Suppressor macrophage (primary cell): ENCODE measurements at regions not wholly inside any gene's neighbourhood (a gene's known extent, or its start where the extent isn't known, plus 50 kb on each side); places are given as distances from the start of the nearest gene placed in this dataset.

Experiments
- DNase-seq, 4 experiments: peaks; one replicate each; pipeline ENCODE4 v3.0.0-alpha.2; 2020 to 2022

DNA sequence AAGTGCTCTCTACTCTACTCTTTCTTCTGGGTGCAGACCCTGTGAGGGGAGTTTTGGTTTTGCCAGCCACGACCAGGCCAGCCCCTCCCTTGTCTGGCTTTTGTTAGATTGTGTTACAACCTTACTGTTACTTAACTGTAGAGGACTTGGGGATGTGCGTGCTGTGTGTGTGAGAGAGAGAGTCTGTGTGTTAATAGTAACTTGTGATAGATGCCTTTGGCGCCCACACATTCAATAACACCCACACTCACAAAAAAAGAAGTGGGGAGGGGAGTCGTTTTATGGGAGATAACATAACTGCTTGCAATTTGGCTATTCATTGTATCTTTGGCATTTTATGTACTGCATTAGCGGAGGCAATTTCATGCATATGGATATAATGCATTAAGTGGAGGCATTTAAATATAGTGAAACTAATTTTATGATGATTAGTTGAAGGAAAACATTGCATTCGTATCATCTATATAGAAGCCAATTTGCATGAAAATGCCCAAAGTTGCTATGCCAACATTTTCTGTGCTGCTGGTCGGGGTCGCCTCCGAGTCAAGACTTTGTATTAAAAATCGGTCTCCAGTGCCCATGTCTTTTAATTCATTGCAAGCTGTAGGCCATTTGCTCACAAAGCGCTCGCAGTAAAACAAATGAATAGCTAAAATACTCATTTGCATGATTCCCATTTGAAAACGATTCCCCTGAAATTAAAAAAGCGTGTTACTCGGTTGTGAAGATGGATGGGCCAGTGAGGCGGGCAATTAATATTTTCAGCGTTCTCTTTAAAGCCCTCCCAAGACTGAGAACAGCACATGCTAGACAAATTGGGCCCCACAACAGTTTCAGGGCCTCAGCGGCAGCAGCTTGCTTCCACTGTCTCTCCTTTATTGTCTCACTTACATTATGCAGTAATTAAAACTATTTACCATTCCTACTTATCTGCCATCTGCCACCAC is 158.5 kb upstream of the SMAD3 start:
- DNase-seq, result no peak

DNA sequence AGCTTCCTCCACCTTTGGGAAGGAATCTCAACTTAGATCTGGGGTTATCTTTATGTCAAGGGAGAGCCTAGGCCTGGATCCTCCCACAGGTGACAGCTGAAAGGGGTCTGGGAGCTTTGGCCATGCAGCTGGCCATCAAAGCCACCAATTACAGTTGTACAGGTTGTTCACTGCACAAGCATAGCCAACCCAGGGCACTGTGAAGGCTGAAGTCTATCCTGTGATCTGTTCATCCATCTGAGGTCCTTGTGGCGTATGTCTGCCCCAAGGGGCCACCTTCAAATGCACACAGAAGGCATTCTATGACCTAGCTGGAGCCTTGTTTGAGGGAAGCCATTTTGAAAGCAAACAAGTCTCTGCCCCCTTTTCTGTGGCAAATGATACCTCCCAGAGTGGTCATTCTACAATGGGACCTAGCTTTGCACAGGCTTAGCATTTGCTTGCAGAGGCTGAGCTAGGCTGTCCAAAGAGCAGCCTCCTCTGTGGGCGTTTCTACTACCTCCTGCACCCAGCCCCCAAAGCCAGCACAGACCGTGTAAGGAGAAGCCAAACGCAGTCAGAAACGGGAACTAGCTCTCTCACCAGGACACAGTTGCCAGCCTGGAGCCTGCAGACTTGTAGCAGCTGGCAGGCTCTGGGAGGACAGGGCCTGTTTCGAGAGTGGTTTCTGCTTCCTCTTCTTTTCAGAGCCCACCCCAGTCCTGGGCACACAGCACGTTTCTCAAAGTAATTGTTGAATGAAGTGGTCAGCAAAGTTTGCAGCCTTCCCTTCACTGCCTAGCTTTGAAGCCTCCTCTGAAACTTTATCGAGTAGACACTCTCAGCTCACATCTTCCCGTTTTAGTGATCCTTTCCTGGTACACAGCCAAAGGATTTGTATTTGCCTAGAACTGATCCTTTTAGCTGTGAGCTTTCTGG is 157.3 kb upstream of the SMAD3 start:
- DNase-seq, result peak; percentile 91 to 97 (median 95)

DNA sequence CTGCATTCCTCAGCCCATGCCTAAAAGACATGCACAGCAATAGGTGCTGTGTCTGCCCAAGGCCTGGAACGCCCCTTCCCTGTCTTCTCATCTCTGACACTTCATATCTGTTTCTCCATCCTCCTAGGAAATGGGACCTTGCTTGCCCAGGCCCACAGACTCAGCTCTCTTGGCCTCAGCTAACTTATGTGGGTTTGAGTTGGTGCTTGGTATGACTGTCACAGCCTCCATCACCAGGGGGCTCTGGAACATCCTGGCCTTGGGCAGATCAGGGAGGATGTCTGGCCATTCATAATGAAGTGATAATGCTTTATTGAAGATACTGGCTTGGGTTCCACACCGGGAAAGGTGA is 156.7 kb upstream of the SMAD3 start:
- no peak for DNase-seq

DNA sequence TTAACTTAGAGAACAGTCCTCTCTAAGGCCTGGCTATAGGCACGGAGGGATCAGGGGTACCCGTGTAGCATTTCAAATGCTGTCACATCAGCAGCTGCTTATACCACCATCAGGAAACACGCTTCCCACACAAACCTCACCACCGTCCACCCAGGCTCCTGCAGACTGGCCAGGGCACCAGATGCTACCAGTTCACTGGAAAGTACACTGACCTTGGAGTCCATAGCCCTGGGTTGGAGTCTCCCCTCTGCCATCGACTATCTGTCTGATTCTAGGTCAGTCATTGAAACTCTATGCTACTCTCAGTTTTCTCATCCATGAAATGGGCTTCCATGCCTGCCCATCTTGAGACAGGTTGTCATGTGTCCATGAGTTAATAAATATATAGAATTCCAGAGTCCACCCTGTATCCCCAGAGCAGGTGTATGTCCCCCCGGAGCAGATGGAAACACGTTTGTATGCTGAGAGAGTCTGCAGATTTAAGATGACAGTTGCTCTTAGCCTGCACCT is 156.0 kb upstream of the SMAD3 start:
- peak in 1 of 4 experiments; percentile 22 for DNase-seq

DNA sequence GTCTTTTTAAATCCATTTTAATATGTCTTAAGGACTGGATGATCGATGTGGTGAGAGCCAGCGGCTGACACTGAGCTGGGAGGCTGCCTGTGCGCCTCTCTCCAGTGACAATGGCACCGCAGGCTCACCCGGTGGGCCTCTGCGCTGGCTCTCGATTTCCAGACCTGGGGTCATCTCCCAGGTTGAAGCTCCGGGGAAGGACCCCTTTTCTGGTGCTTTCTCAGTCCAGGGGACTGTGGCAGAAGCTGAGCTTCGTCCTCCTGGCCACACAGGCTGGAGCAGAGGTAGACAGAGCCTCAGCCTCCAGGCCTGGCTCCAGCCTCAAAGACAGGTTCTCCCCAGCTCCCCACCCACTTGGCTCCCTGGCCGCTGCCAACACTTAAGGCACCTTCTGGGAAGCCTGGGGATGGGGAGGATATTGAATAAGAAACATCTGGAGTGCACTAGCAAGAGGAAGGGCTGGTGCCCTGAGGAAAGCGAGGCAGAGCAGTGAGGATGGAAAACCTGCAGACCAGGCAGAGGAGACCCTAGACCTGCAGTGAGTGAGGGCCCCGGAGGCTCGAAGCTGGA is 154.2 kb upstream of the SMAD3 start:
- DNase-seq, result no peak

DNA sequence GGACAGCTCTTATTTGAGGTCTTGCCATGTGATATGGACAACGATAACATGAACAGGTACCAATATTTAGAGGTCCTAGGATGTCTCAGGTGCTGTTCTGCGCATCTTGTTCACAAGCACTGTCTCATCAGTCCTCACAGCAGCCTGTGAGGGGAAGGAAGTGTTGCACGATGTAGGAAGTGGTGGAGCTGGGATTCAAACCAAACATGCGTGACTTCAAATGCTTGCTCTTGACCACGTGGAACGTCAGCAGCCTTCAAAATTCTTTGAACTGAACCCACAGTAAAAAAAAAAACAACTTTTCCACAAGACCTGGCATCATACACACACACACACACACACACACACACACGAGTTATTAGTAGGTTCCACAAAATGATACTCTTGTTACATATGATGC is 153.4 kb upstream of the SMAD3 start:
- DNase-seq, result peak; percentile 75 to 89 (median 82)

DNA sequence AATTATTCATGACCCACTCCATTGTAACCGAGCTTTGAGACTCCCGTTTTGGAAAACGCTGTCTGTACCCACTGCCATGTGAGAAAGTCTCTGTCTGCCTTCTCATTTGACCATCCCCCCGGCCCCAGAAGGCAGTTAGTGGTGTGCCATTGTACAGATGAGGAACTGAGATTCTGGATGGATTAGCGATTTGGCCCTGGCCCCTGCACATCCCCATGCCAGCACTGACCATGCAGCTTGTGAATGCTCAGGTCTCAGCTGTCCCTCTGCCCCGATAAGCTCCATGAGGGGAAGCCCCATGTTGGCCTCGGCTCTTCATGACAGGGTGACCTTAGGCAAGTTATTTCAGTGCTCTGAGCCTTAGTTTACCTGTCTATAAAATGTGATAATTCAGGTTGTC is 153.0 kb upstream of the SMAD3 start:
- DNase-seq, result peak in 3 of 4 experiments; percentile 37 to 58 (median 53)

DNA sequence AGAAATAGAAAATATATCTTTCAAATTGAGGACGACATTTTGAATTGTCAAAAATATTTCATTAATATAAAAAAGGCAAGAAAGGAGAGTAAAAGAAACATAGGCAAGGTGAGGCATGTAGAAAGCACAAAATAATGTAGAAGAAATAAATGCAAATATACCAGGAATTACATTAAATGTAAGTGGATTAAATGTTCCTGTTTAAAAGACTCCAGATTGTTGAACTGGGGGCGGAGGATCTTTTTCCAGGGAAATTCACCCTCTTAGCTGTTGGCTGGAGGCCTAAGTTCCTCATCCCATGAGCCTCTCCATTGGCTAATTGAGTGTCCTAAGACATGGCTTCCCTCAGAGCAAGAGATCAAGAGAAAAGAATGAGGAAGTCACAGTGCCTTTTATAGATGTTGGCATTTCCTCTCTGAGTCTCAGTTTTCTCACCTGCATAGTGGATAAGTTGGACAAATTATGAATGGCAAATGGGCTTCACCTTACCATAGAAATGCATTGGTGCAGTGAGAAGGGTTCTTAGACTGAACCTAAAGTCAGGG is 147.4 kb upstream of the SMAD3 start:
- DNase-seq, result peak in 3 of 4 experiments; percentile 30 to 53 (median 48)

DNA sequence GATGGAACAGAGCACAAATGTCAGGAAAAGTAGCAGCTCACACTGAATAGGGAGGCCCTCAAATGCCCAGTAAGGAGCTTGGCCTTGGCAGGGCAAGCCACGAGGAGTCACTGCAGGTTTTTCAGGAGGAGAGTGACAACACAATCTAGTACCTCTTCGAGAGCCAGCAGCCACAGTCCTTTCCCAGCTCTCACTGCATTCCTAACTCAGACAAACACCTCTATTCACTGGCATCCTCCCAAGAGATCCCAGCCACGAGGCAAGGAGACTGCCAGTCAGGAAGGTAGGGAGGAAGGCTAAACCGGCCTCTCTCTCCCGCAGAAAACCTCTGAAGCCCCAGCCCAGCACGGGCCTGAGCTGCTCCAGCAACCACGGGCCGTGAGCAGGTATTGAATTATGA is 146.0 kb upstream of the SMAD3 start:
- no peak for DNase-seq

DNA sequence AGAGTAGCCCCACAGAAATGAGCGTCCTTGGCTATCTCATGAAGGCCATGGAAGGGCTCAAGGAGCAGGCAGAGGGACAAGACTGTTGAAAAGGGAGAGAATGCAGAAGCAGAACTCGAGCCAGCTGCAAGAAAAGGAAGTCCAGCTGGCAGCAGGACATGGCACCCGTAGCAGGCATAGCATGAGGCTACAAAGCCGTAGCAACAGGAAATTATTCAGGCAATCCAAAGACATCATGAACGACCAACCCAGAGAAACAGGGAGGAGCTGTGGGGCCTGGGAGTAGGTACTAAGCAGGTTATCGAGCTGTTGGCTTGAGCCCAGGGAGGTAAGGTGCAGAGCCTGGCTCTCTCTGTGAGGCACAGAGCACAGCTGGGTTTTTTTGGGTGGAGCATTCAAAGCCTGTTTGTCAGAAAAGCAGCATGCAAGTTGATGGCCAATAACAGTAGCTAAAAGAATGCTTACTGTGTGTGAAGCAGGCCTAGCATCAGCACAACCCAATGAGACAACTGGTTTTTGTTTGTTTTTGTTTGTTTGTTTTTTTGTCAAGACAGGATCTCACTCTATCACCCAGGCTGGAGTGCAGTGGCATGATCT is 144.0 kb upstream of the SMAD3 start:
- DNase-seq, result peak; percentile 78 to 87 (median 84)

DNA sequence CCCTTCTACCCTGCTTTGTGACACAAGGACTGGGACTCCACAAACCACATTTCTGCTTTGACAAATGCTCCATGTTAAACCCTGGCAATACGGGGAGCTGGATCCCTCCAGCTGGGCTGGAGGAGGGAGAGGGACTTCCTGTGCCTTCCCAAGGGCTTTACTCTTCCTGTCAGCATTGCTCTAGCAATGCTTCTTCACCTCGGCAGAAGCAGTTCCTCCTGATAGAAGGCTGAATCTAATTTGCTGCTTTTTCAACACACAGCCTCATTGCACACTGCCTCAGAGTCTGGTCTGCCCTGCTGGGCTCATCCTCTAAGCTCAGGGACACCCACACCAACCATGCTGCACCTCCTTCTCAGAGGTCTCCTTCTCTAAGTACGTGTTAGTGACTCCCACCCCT is 142.8 kb upstream of the SMAD3 start:
- DNase-seq, result no peak

DNA sequence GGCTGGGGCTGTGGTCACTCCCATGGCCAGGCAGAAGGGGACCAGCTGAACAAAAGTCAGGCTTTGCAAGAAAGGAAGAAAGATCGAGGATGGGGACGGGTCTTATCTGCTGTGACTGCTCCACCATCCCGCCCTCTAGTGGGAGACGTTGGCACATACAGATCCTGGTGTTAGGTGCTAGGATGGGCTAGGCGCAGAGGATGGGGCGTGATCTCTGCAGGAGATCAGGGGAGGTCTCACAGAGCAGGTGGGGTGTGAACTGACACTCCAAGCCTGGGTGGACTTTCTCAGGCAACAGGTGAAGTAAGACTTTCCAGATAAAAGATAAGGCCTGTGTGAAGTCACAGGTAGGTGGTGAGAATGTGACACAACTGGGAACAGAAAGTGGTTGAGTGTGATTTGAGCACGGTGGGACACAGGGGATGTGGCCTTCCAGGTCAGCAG is 141.9 kb upstream of the SMAD3 start:
- peak in 1 of 4 experiments; percentile 24 for DNase-seq

DNA sequence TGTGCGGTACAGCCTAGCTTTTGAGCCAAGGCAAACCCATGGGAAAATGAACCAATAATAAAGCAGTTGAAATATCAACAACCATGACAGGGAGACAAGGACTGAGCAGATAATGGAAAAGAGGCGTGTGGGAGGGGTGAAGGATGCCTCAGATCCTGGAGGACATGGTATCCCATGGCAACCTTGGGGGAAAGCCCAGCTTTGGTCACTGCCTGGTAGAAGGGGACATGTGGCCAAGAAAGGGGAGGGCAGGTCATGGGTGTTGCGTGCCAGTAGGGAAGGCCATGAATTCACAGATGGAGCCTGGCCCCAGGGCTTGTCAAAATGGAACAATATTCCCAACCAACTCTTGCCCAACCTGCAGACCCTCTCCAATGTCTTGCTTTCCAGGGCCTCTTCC is 140.5 kb upstream of the SMAD3 start:
- DNase-seq, result no peak

DNA sequence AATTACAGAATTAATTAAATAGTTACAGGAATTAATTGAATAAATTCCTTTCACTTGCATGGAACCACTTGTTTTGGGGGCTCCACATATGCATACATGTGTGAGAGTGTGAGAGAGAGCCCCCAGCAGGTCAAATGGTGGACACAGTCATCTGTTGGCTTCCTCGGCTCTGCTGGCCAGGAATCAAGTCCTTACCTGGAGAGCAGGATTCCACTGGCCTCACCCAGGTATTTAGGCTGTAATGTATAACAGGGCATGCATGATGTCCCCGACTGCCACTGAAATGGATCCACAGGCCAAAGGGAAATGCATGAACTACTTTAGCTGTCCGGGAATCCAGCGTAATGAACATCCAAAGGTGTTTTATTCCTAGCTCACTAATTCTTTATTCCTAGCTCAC is 139.7 kb upstream of the SMAD3 start:
- no peak for DNase-seq

DNA sequence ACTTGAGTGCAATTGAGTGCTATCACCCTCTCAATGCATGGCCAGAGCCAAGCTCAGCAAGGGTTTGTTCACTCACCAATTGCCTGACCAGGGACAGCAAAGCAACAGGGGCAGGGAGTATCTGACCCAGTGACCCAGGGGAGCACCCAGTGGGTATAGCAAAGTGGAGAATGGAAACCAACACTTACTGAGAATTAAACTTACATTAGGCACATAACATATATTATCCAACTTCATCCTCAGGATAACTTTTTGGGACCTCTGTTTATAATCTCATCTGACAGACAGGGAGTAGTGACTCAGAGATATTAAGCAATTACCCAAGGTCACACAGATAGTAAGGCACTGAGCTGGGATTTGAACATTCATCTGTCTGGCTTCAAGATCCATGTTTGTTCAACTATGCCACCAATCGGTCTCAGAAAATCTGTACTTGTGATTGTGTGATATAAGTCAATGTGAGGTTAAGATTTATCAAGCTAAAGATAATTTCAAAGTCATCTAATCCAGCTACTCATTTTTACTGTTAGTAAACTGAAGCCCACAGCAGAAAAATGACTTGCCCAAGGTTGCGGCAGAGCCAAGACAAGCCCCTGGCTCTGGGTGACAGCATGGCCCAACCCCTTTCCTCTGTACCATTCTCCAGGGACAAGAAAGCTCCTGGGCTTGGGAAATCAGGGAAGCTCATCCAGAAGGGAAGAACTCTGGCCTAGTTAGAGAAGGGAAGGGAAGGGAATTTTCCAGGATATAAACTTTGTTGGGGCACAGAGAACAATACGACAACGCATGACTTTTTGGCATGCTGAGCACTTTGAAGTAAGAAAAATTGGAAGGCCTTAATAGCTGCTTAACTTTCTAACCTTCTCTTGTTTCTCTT is 138.0 kb upstream of the SMAD3 start:
- no peak for DNase-seq

DNA sequence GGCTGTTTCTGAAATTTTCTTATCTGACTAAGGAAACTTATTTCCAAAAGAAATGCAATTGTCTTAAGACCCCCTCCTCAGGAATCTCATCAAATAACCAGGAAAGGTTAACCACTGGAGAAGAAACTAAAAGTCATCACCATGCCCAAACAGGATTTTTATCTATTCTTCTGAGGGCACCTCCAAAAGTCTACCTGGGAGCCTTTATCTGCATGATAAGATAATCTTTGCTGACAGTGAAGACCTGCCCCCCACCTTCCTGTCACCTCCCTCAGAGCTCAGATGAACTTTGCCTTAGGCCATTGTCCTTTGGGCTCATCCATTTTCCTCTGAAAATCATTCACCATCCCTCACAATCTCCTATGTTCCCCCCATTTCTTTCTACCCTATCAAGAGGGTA is 137.3 kb upstream of the SMAD3 start:
- DNase-seq, result no peak

DNA sequence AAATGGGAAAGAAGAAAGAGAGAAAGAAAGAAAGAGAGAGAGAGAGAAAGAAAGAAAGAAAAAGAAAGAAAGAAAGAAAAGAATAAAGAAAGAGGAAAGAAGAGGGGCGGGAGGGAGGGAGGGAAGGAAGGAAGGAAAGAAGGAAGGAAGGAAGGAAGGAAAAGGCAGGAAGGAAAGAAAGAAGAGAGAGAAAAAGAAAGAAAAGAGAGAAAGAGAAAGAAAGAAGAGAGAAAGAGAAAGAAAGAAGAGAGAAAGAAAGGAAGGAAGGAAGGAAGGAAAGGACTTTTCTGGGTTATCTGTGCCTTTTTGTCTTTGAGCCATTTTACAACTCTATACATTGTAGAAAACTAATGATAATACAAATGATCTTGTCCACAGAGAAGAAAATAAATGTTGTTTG is 136.6 kb upstream of the SMAD3 start:
- no peak for DNase-seq

DNA sequence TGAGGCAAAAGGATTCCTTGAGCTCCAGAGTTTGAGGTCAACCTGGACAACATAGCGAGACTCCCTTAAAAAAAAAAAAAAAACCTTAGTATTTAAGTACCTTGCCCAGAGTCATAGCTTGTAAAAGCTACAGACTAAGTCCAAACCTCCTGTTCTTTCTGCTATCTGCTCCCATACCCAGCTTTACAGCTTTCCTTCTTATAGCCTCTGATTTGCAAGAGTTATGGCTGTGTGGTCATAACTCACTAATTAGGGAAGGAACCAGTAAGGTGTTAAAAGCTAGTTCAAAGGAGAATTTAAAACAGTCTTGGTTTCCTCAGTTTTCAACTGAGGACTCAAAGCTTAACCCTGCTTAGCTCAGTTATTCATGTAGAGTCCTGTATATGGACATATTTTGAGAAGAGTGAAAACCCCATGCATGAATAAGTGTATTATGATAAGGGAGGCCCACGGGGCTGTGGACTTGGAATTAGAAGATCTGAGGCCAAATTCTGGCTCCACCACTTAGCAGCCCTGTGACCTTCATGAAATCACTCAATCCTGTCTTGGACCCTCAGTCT is 135.5 kb upstream of the SMAD3 start:
- no peak for DNase-seq

DNA sequence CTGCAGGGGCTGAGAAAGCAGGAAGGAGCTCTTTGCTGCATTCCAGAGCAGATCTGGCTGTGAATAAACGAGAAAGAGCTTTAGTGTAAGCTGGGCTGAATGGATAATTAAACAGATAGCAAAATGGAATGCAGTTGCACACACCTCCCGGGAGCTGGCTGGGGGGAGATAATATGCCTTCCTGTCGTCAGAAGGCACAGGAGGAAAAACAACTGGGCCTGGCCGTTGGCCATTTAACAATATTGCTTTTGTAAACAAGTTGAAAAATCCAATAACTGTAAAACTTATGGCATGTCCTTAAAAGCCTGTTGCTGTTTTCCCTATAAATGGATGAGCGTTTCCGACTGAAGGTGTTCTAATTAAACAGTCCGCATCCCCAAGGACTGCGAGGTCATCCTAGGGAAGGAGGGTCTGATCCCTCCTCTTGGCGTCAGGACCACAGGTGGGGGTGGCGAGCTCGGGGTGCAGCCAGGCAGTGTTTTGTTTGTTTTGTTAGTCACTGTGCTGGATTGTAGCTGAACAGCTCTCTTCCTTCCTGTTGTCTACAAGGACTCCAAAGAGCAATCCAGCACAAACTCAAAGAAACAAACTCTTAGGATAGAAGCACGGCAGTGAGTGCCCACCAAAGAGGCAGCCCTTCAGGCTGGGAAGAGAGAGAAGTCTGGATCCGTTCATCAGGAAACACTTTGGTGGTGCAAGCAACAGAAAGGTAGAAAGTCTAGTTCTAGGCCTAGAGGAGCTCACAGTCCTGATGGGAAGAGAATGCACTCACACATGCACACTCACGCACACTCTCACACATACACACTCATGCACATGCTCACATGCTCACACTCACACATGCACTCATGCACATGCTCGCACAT is 133.4 kb upstream of the SMAD3 start:
- no peak for DNase-seq

DNA sequence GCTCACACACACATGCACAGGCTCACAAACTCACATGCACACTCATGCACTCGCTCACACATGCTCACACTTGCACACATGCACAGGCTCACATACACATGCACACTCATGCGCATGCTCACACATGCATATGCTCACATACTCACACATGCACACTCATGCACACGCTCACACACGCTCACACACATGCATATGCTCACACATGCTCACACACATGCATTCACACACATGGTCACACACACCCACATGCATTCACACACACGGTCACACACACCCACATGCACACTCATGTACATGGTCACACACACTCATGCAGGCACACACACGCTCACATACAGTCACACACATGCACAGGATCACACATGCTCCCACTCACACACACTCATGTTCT is 132.8 kb upstream of the SMAD3 start:
- DNase-seq, result no peak
